ENCODE measurements at regions not wholly inside any gene's neighbourhood (a gene's known extent, or its start where the extent isn't known, plus 50 kb on each side); places are given as distances from the start of the nearest gene placed in this dataset.

GRCh38 chr20:52614051-52614863, 357.9 kb upstream of the TSHZ2 start:
- no peak for TF ChIP-seq CTCF (IDR thresholded peaks at IDR 0.05)
- TF ChIP-seq POLR2A (IDR thresholded peaks at IDR 0.05): no peak
- no peak for TF ChIP-seq EP300 (IDR thresholded peaks at IDR 0.05)

All from tibial nerve (tissue), 4 donors.